Stomach smooth muscle (tissue), 2 donors: ENCODE measurements at regions not wholly inside any gene's neighbourhood (a gene's known extent, or its start where the extent isn't known, plus 50 kb on each side); places are given as distances from the start of the nearest gene placed in this dataset.

Source experiments
- H3K27ac ChIP-seq: one replicate; pipeline ENCODE4 v1.7.0; 2013; ENCODE audit warnings: mild to moderate bottlenecking, low read length, inconsistent platforms
- H3K27me3 ChIP-seq, 2 donors: one replicate each; pipeline ENCODE4 v1.7.0; 2013; ENCODE audit warnings: low read length in 2 of 2; ENCODE audit not compliant: insufficient read depth in 2 of 2, control insufficient read depth in 1 of 2
- H3K36me3 ChIP-seq, 2 donors: one replicate each; pipeline ENCODE4 v1.7.0; 2013; ENCODE audit warnings: low read length in 2 of 2; ENCODE audit not compliant: control insufficient read depth in 2 of 2, insufficient read depth in 2 of 2
- H3K4me1 ChIP-seq: one replicate; pipeline ENCODE4 v1.7.0; 2013; ENCODE audit warnings: low read length; ENCODE audit not compliant: control insufficient read depth, insufficient read depth
- H3K4me3 ChIP-seq, 2 donors: one replicate each; pipeline ENCODE4 v1.7.0; 2013; ENCODE audit warnings: low read length in 2 of 2
- H3K9ac ChIP-seq, 2 donors: one replicate each; pipeline ENCODE4 v1.7.0; 2013; ENCODE audit warnings: low read length in 2 of 2, mild to moderate bottlenecking in 1 of 2
- H3K9me3 ChIP-seq, 2 donors: one replicate each; pipeline ENCODE4 v1.7.0; 2013; ENCODE audit warnings: low read length in 2 of 2; ENCODE audit not compliant: control insufficient read depth in 2 of 2
- donor health status: healthy.
- donor health status: Pancreatic carcinoma.

DNA sequence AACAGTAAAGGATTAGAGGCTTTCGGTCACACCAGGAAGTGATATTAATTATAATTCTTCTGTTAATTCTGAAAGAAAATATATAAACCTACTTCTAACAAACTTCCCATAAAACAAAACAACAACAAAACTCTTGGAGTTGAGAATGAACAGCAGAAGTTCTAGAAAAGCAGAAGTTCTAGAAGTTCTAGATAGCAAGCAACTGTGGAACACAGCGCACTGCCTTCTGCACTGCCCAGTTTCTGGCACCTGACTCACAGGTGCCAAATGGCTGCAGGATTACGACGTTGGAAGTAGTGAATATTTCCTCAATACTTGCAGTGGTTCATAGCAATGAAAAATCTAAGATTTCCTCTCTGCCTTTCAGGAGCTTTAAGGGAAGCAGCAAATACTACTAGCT, 132.2 kb downstream of the OR13A1 start:
- no peaks in the 10 kb centered on the region for H3K4me1 ChIP-seq
- no peaks in the 10 kb centered on the region for H3K36me3 ChIP-seq
- H3K27ac ChIP-seq = no peak overlapping the region
- H3K9ac ChIP-seq = no peak overlapping the region
- no peaks in the 10 kb centered on the region for H3K27me3 ChIP-seq
- H3K9me3 ChIP-seq = no peaks in the 10 kb centered on the region
- no peak overlapping the region for H3K4me3 ChIP-seq

DNA sequence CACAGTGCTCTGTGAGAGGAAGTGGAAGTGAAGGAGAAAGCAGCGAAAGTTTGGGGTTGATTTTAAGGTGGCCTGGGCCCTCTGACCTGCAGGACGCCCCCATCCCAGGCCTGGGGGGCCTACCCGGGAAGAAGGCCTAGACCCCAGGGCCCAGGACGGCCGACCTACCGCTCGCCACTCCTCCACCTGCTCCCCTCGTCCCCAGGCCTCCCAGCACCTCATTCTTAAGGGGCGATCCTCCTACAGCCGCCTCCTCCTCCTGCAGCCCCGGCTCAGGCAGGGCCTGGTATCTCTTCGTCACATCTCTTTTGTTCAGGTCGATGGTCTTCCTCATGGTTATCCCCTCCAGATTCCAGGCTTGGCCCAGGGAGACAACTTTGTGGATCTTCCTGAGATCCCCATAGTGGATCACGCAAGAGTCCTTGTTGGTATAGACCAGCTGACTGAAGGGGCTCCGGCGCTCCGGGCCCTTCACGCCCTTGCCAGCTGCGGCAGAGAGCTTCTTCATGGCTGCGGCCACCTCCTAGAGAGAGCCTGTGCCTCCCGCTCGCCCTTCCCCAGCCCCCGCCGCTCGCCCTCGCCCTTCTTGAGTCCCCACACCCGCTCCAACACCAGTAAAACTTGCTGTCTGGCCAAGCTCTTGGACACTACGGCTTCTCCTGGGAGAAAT, 117.5 kb downstream of the OR13A1 start:
- no peak overlapping the region for H3K27ac ChIP-seq
- H3K9me3 ChIP-seq = no peaks in the 10 kb centered on the region
- H3K4me1 ChIP-seq = no peaks in the 10 kb centered on the region
- no peaks in the 10 kb centered on the region for H3K36me3 ChIP-seq
- H3K9ac ChIP-seq = no peak overlapping the region
- no peak overlapping the region for H3K4me3 ChIP-seq
- peaks cover 0 to 3% of the 10 kb centered on the region in 2 donors for H3K27me3 ChIP-seq

DNA sequence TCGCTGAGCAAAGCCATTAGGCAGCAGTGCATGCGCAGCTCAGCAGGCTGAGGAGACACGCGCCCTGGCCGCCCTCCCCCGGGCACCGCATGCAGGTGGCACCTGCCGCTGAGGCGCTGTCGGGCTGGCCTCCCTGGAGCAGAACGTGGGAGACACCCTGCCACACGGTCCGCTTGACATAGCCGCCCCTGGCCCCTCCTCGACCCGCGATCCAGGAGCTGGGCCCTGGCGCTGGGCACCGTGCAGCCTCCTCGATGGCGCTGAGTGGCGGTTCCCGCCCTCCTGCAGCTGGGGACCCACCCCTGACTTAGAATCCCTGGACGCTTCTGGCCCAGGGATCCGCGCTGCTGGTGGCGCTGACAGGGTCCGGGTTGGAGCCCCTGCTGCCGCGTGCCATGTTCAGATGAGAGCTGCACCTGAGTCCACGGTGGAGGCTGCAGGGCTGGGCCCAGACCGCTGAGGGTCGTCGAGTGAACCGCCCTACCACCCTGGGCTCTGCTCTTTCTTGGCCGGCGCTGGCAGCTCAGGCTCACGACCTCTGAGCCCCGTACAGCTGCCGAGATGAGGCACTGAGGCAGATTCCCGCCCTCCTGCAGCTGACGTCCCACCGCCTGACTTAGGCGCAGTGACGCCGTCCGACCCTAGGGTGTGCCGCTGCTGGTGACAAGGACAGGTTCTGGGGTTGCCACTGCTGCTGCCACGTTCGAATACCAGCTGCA, 116.8 kb downstream of the OR13A1 start:
- Histone ChIP-seq H3K9ac (no peak overlapping the region), H3K27me3 (peaks cover 0 to 3% of the 10 kb centered on the region in 2 donors), H3K4me3 (no peak overlapping the region), H3K27ac (no peak overlapping the region), H3K4me1 (no peaks in the 10 kb centered on the region), H3K36me3 (no peaks in the 10 kb centered on the region), H3K9me3 (no peaks in the 10 kb centered on the region)

DNA sequence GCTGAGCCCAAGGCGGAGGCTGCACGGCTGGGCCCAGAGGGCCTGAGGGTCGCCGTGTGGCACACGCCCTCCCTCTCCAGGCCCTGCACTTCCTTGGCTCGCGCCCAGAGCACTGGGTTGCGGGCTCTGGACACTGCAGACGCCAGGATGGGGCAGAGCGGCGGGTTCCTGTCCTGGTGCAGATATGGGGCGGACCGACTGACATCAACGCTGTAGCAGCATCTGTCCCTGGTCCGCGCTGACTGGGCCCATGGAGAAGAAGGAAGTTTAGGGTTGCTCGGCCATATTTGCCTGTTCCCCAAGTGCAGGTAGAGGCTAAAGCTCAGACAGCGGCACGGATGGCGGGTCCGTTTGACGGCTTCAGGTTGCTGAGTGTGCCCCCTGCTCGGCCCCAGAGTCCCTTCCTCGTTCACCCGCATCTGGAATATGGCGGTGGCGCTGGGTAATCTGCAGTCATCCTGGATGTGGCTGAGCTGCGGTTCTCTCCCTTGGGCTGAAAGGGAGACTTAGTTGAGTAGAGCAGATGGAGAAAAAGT, 116.1 kb downstream of the OR13A1 start:
- Histone ChIP-seq H3K4me1 (no peaks in the 10 kb centered on the region), H3K27ac (no peak overlapping the region), H3K9ac (no peak overlapping the region), H3K27me3 (peaks cover 0 to 3% of the 10 kb centered on the region in 2 donors), H3K36me3 (no peaks in the 10 kb centered on the region), H3K4me3 (no peak overlapping the region), H3K9me3 (no peaks in the 10 kb centered on the region)

DNA sequence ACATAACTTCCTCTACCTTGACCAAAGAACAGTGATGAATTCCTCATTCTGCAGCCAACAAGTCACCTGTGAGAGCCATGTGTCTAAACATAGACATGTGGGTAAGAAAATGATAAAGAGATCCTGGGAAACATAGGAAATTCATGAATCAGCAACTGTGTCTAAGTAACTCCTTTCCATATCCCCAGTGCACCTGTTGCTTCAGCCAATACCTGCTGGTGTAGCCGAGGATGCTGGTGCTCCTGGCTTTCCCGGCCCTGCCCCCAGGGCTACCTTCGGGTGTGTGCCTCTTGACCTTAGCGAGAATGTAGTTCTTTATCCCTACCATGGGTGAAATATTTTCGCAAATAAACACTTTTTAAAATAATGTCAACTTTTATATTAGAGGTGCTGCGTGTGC, 114.1 kb downstream of the OR13A1 start:
- H3K27ac ChIP-seq = no peak overlapping the region
- peaks cover 0 to 3% of the 10 kb centered on the region in 2 donors for H3K27me3 ChIP-seq
- H3K4me3 ChIP-seq = no peak overlapping the region
- no peaks in the 10 kb centered on the region for H3K4me1 ChIP-seq
- no peaks in the 10 kb centered on the region for H3K9me3 ChIP-seq
- H3K9ac ChIP-seq = no peak overlapping the region
- H3K36me3 ChIP-seq = no peaks in the 10 kb centered on the region

DNA sequence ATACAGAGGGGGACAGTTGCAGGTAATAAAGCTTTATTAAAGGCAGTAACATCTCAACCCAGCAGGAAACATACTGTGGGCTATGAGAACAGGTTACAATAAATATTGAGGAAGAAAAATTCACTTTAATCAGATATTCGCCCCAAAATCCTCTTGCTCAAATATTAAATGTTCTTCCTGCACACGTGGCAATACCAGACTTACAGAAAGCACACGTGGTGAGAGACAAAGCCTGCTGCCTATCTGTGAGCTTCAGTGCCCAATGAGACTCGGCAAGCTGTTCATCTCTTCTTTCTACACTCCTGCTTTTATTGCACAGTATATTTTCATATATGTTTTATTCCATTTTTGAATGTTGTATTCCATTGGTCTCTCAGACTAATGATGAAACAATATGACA, 113.2 kb downstream of the OR13A1 start:
- Histone ChIP-seq H3K4me1 (no peaks in the 10 kb centered on the region), H3K36me3 (no peaks in the 10 kb centered on the region), H3K9ac (no peak overlapping the region), H3K27me3 (peaks cover 0 to 3% of the 10 kb centered on the region in 2 donors), H3K9me3 (no peaks in the 10 kb centered on the region), H3K4me3 (no peak overlapping the region), H3K27ac (no peak overlapping the region)

DNA sequence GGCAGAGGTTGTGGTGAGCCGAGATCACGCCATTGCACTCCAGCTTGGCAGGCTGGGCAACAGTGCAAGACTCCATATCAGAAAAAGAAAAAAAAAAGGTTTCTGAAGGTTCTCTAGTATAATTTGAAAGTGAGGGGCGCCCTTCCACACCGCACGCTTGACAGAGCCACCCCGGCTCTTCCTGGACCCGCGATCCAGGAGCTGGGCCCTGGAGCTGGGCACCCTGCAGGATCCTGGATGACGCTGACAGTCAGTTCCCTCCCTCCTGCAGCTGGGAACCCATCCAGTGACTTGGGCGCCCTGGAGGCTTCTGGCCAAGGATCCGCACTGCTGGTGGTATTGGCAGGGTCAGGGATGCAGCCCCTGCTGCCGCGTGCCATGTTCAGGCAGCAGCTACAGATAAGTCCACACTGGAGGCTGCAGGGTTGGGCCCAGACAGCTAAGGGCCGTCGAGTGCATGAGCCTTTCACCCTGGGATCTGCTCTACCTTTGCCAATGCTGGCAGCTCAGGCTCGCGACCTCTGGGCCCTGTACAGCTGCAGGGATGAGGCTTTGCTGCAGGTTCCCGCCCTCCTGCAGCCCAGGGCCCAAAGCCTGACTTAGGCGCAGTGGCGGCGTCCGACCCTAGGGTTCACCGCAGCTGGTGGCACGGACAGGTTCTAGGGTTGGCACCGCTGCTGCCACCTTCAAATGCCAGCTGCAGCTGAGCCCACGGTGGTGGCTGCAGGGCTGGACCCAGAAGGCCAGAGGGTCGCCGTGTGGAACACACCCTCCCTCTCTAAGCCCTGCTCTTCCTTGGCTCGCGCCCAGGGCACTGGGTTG, 110.2 kb downstream of the OR13A1 start:
- no peak overlapping the region for H3K4me3 ChIP-seq
- no peak overlapping the region for H3K9ac ChIP-seq
- no peak overlapping the region for H3K27ac ChIP-seq
- no peaks in the 10 kb centered on the region for H3K36me3 ChIP-seq
- H3K27me3 ChIP-seq = peaks cover 0 to 3% of the 10 kb centered on the region in 2 donors
- H3K4me1 ChIP-seq = no peaks in the 10 kb centered on the region
- H3K9me3 ChIP-seq = no peaks in the 10 kb centered on the region

DNA sequence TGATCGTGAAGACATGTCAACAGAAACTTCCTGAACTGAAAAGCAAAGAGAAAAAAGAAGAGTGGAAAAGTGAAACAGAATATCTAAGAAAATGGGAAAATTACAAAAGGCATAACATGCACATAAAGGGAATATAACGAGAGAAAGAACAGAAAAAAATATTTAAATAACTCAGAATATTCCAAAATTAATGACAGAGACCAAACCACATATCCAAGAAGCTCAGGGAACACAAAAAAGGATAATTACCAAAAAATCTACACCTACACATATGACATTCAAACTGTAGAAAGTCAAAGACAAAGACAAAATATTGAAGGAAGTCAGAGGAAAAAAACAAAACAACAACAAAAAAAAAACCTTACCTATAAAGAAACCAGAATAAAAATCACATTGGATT, 105.5 kb downstream of the OR13A1 start:
- no peaks in the 10 kb centered on the region for H3K36me3 ChIP-seq
- no peaks in the 10 kb centered on the region for H3K4me1 ChIP-seq
- H3K27me3 ChIP-seq = no peaks in the 10 kb centered on the region
- H3K27ac ChIP-seq = no peak overlapping the region
- H3K4me3 ChIP-seq = no peak overlapping the region
- H3K9me3 ChIP-seq = no peaks in the 10 kb centered on the region
- H3K9ac ChIP-seq = no peak overlapping the region

DNA sequence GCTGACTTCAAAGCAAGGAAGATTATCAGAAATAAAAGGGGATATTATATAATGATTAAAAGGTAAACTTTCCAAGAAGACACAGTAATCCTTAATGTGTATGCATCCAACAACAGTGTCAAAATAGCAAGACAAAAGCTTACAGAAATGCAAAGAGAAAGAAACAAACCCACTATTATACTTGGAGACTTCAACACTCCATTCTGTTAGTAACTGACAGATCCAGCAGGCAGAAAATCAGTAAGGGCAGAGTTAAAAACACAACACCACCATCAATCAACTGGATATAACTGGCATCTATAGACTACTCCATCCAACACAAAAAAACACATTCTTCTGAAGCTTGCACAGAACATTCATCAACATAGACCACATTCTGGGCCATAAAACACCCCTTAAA, 103.8 kb downstream of the OR13A1 start:
- H3K27ac ChIP-seq = no peak overlapping the region
- no peaks in the 10 kb centered on the region for H3K4me1 ChIP-seq
- H3K9me3 ChIP-seq = no peaks in the 10 kb centered on the region
- H3K9ac ChIP-seq = no peak overlapping the region
- no peaks in the 10 kb centered on the region for H3K36me3 ChIP-seq
- H3K27me3 ChIP-seq = no peaks in the 10 kb centered on the region
- H3K4me3 ChIP-seq = no peak overlapping the region

DNA sequence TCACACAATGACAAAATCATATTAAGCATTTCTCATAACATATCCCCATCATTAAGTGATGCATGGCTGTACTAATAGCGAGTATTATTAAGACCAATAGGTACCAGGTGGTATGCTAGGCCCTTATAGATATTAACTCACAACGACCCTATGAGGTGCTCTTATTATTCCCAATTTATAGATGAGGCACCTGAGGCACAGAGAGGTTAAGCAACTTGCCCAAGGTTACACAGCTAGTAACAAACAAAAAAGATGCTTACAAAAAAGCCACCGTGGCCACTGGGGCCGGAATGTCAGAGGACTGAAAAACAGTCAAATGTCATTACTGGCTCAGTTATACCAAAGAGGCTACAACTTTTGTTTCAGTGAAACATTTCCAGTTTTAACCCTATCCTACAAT, 96.0 kb downstream of the OR13A1 start:
- Histone ChIP-seq H3K36me3 (no peaks in the 10 kb centered on the region), H3K27me3 (no peaks in the 10 kb centered on the region), H3K4me1 (no peaks in the 10 kb centered on the region), H3K4me3 (no peak overlapping the region), H3K9ac (no peak overlapping the region), H3K27ac (no peak overlapping the region), H3K9me3 (peaks cover 0 to 2% of the 10 kb centered on the region in 2 donors)
